ENCODE measurements at regions not wholly inside any gene's neighbourhood (a gene's known extent, or its start where the extent isn't known, plus 50 kb on each side); places are given as distances from the start of the nearest gene placed in this dataset.
"Not testable (repeated sequence)": the region's sequence is repeated elsewhere in the genome, so short reads cannot be mapped to it uniquely, and the experiment has no call there.

- H3K27ac Mint-ChIP-seq; H3K9me3 Mint-ChIP-seq; H3K4me1 Mint-ChIP-seq; DNase-seq; CTCF ChIA-PET; H3K4me3 Mint-ChIP-seq; H3K36me3 Mint-ChIP-seq (ENCODE audit: low read depth); POLR2A ChIA-PET: not testable (repeated sequence)
- peaks cover 22% of the 10 kb centered on the region for H3K27me3 Mint-ChIP-seq
Measured at GRCh38 chr2:88802026-88802425, 110.6 kb downstream of the RPIA start.

GRCh38 chr2:88807237-88807962 lies 115.9 kb downstream of the RPIA start:
- ChIA-PET POLR2A (no interaction called here), CTCF (no interaction called here)
- no peaks in the 10 kb centered on the region for H3K4me1 Mint-ChIP-seq
- H3K4me3 Mint-ChIP-seq: no peak overlapping the region
- H3K36me3 Mint-ChIP-seq (ENCODE audit: low read depth): no peaks in the 10 kb centered on the region
- H3K27me3 Mint-ChIP-seq: peaks cover 12% of the 10 kb centered on the region
- no peaks in the 10 kb centered on the region for H3K9me3 Mint-ChIP-seq
- H3K27ac Mint-ChIP-seq: no peak overlapping the region
- no peak for DNase-seq

GRCh38 chr2:88808083-88808482 lies 116.6 kb downstream of the RPIA start:
- Mint-ChIP-seq H3K36me3 (ENCODE audit: low read depth) (no peaks in the 10 kb centered on the region), H3K27ac (no peak overlapping the region), H3K4me1 (no peaks in the 10 kb centered on the region), H3K27me3 (peaks cover 12% of the 10 kb centered on the region), H3K4me3 (no peak overlapping the region), H3K9me3 (no peaks in the 10 kb centered on the region)
- ChIA-PET POLR2A (no interaction called here), CTCF (no interaction called here)
- DNase-seq: no peak

GRCh38 chr2:88808652-88809051 lies 117.2 kb downstream of the RPIA start:
- Mint-ChIP-seq H3K4me3 (no peak overlapping the region), H3K27ac (no peak overlapping the region), H3K4me1 (no peaks in the 10 kb centered on the region), H3K27me3 (peaks cover 12% of the 10 kb centered on the region), H3K9me3 (no peaks in the 10 kb centered on the region), H3K36me3 (ENCODE audit: low read depth) (no peaks in the 10 kb centered on the region)
- DNase-seq: no peak
- POLR2A ChIA-PET: no interaction called here
- CTCF ChIA-PET: no interaction called here

GRCh38 chr2:88809216-88809615 lies 117.7 kb downstream of the RPIA start:
- H3K27me3 Mint-ChIP-seq: peaks cover 10% of the 10 kb centered on the region
- no peaks in the 10 kb centered on the region for H3K4me1 Mint-ChIP-seq
- no peaks in the 10 kb centered on the region for H3K9me3 Mint-ChIP-seq
- no peak overlapping the region for H3K27ac Mint-ChIP-seq
- ChIA-PET CTCF (no interaction called here), POLR2A (no interaction called here)
- DNase-seq: no peak
- H3K36me3 Mint-ChIP-seq (ENCODE audit: low read depth): no peaks in the 10 kb centered on the region
- H3K4me3 Mint-ChIP-seq: no peak overlapping the region

- ChIA-PET POLR2A (no interaction called here), CTCF (no interaction called here)
- DNase-seq: no peak
- Mint-ChIP-seq H3K4me1 (no peaks in the 10 kb centered on the region), H3K9me3 (peaks cover 3% of the 10 kb centered on the region), H3K4me3 (no peak overlapping the region), H3K27ac (no peak overlapping the region), H3K27me3 (peaks cover 10% of the 10 kb centered on the region), H3K36me3 (ENCODE audit: low read depth) (no peaks in the 10 kb centered on the region)
Measured at GRCh38 chr2:88810017-88810416, 118.5 kb downstream of the RPIA start.

GRCh38 chr2:88810488-88810887 lies 119.0 kb downstream of the RPIA start:
- H3K4me1 Mint-ChIP-seq: no peaks in the 10 kb centered on the region
- H3K36me3 Mint-ChIP-seq (ENCODE audit: low read depth): no peaks in the 10 kb centered on the region
- no peak overlapping the region for H3K4me3 Mint-ChIP-seq
- peaks cover 7% of the 10 kb centered on the region for H3K9me3 Mint-ChIP-seq
- no peak overlapping the region for H3K27ac Mint-ChIP-seq
- DNase-seq: no peak
- ChIA-PET POLR2A (no interaction called here), CTCF (no interaction called here)
- peaks cover 10% of the 10 kb centered on the region for H3K27me3 Mint-ChIP-seq

DNA sequence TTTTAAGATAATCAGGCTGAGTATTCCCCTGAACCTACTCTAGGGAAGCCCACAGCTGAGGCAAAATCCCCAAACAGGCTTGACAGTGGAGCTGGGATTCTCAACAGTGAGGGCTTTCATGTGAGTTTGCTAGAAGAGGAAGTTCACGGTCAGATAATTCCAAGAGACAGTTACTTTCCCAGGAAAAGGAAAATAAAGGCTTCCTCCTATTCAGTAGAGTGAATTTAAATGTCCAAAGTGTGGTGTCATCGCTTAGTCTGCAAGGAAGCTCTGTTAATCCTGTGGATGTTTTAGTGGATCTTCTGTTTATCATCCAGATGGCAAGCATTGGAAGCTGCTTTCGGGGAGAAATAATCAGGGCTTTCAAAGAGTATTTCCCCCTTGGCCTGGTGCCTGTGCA lies 119.8 kb downstream of the RPIA start:
- Mint-ChIP-seq H3K4me1 (no peaks in the 10 kb centered on the region), H3K9me3 (peaks cover 12% of the 10 kb centered on the region), H3K27me3 (peaks cover 5% of the 10 kb centered on the region), H3K36me3 (ENCODE audit: low read depth) (no peaks in the 10 kb centered on the region), H3K27ac (no peak overlapping the region), H3K4me3 (no peak overlapping the region)
- CTCF ChIA-PET: no interaction called here
- DNase-seq: no peak
- POLR2A ChIA-PET: no interaction called here

GRCh38 chr2:88811681-88812080 lies 120.2 kb downstream of the RPIA start:
- Mint-ChIP-seq H3K9me3 (peaks cover 16% of the 10 kb centered on the region), H3K4me1 (no peaks in the 10 kb centered on the region), H3K27me3 (peaks cover 5% of the 10 kb centered on the region), H3K36me3 (ENCODE audit: low read depth) (no peaks in the 10 kb centered on the region), H3K27ac (no peak overlapping the region), H3K4me3 (no peak overlapping the region)
- ChIA-PET CTCF (no interaction called here), POLR2A (no interaction called here)
- no peak for DNase-seq

GRCh38 chr2:88813612-88814011 lies 122.1 kb downstream of the RPIA start:
- CTCF ChIA-PET: no interaction called here
- no peaks in the 10 kb centered on the region for H3K36me3 Mint-ChIP-seq (ENCODE audit: low read depth)
- no peak overlapping the region for H3K4me3 Mint-ChIP-seq
- H3K4me1 Mint-ChIP-seq: no peaks in the 10 kb centered on the region
- POLR2A ChIA-PET: no interaction called here
- peaks cover 17% of the 10 kb centered on the region for H3K9me3 Mint-ChIP-seq
- DNase-seq: no peak
- no peaks in the 10 kb centered on the region for H3K27me3 Mint-ChIP-seq
- H3K27ac Mint-ChIP-seq: no peak overlapping the region

DNA sequence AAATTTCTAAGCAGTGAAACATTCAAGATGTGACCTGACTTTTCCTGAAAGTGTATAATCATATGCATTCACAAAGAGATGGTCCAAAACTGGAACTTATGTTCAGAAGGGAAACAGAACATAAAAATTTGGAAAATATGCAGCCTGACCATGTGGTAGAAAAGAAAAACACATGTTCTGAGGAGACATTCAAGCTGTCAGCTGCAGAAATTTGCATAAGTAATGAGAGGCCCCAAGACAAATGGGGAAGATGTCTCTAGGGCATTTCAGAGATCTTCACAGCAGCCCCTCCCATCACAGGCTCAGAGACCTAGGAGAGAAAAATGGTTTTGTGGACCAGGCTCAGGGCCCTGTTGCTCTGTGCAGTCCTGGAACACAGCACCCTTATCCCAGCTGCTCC lies 123.8 kb downstream of the RPIA start:
- no peaks in the 10 kb centered on the region for H3K36me3 Mint-ChIP-seq (ENCODE audit: low read depth)
- H3K27ac Mint-ChIP-seq: no peak overlapping the region
- peaks cover 17% of the 10 kb centered on the region for H3K9me3 Mint-ChIP-seq
- H3K27me3 Mint-ChIP-seq: no peaks in the 10 kb centered on the region
- ChIA-PET CTCF (no interaction called here), POLR2A (no interaction called here)
- no peaks in the 10 kb centered on the region for H3K4me1 Mint-ChIP-seq
- no peak for DNase-seq
- no peak overlapping the region for H3K4me3 Mint-ChIP-seq

- CTCF ChIA-PET: no interaction called here
- no peaks in the 10 kb centered on the region for H3K36me3 Mint-ChIP-seq (ENCODE audit: low read depth)
- no peaks in the 10 kb centered on the region for H3K4me1 Mint-ChIP-seq
- no peak overlapping the region for H3K27ac Mint-ChIP-seq
- DNase-seq: no peak
- H3K27me3 Mint-ChIP-seq: no peaks in the 10 kb centered on the region
- H3K4me3 Mint-ChIP-seq: no peak overlapping the region
- POLR2A ChIA-PET: no interaction called here
- peaks cover 17% of the 10 kb centered on the region for H3K9me3 Mint-ChIP-seq
Measured at GRCh38 chr2:88815697-88816096, 124.2 kb downstream of the RPIA start.

GRCh38 chr2:88818381-88818780 lies 126.9 kb downstream of the RPIA start:
- CTCF ChIA-PET: no interaction called here
- no peaks in the 10 kb centered on the region for H3K36me3 Mint-ChIP-seq (ENCODE audit: low read depth)
- H3K4me3 Mint-ChIP-seq: no peak overlapping the region
- POLR2A ChIA-PET: no interaction called here
- H3K9me3 Mint-ChIP-seq: peaks cover 17% of the 10 kb centered on the region
- H3K27me3 Mint-ChIP-seq: no peaks in the 10 kb centered on the region
- H3K27ac Mint-ChIP-seq: no peak overlapping the region
- H3K4me1 Mint-ChIP-seq: no peaks in the 10 kb centered on the region
- DNase-seq: no peak

DNA sequence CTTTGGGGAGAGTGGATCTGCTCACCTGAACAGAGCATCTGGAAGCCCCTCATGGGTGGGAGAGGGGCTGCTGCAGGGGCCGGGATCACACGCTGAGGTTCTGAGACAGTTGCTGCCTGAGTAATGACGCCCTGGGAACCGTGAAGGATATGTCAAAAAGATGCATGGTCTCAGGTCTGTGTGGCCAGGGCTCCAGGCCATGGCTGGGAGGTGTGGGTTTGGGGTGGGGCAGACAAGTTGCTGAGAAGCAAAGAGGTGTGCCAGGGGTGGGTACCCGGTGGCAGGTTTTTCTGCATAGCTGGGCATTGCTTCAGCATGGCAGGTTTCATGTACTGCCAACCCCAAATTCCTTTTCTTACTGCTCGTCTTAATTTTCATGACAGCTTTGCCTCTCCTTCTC lies 133.5 kb downstream of the RPIA start:
- ChIA-PET POLR2A (no interaction called here), CTCF (no interaction called here)
- no peaks in the 10 kb centered on the region for H3K36me3 Mint-ChIP-seq (ENCODE audit: low read depth)

GRCh38 chr2:88826399-88826798 lies 134.9 kb downstream of the RPIA start:
- ChIA-PET CTCF (no interaction called here), POLR2A (no interaction called here)
- no peaks in the 10 kb centered on the region for H3K4me1 Mint-ChIP-seq
- no peaks in the 10 kb centered on the region for H3K9me3 Mint-ChIP-seq
- no peak overlapping the region for H3K27ac Mint-ChIP-seq
- H3K27me3 Mint-ChIP-seq: peaks cover 3% of the 10 kb centered on the region
- DNase-seq: no peak
- H3K36me3 Mint-ChIP-seq (ENCODE audit: low read depth): no peaks in the 10 kb centered on the region
- no peak overlapping the region for H3K4me3 Mint-ChIP-seq

More for the DNA sequence above, 133.5 kb downstream of the RPIA start:
- no peak for DNase-seq
- H3K27me3 Mint-ChIP-seq: peaks cover 3% of the 10 kb centered on the region
- no peaks in the 10 kb centered on the region for H3K4me1 Mint-ChIP-seq
- H3K9me3 Mint-ChIP-seq: no peaks in the 10 kb centered on the region
- H3K27ac Mint-ChIP-seq: no peak overlapping the region
- no peak overlapping the region for H3K4me3 Mint-ChIP-seq

Measured in activated CD4-positive, alpha-beta memory T cell treated with anti-CD3 and anti-CD28 coated beads, Interleukin-2, amount 10 ng/mL, durations not matched to agents 7 days and 5 days (primary cell).